Breast epithelium (tissue), 4 donors: ENCODE measurements at regions not wholly inside any gene's neighbourhood (a gene's known extent, or its start where the extent isn't known, plus 50 kb on each side); places are given as distances from the start of the nearest gene placed in this dataset.
A peak's percentile ranks its signal among the peaks of the same experiment; 100 is the strongest.

Experiments used
- DNase-seq, 2 donors: peaks; one replicate each; pipeline ENCODE4 v3.0.0-alpha.2; 2019; ENCODE audit warnings: low spot score in 2 of 2
- H3K27ac ChIP-seq, 2 donors: fragments of 200-600 bp; sonication (generic) in 1 of 2; one replicate each; pipeline ENCODE4 v1.5.1; 2016 to 2019; ENCODE audit warnings: mild to moderate bottlenecking in 1 of 2
- H3K27me3 ChIP-seq, 2 donors: fragments of 200-600 bp; sonication (generic) in 1 of 2; one replicate each; pipeline versions ENCODE4 v1.5.1 to v1.6.0; 2017 to 2019; ENCODE audit warnings: control low read depth in 1 of 2, mild to moderate bottlenecking in 1 of 2
- H3K36me3 ChIP-seq: fragments of 200-600 bp; one replicate; pipeline ENCODE4 v1.5.1; 2019
- H3K4me1 ChIP-seq, 2 donors: fragments of 200-600 bp; sonication (generic); one replicate each; pipeline ENCODE4 v1.5.1; 2016 to 2019; ENCODE audit warnings: control low read depth in 1 of 2
- H3K4me3 ChIP-seq, 3 donors: fragments of 200-600 bp; sonication (generic); 1 replicate in 2 of 3; 2 replicates in 1 of 3; pipeline ENCODE4 v1.5.1; 2016 to 2019; ENCODE audit warnings: mild to moderate bottlenecking in 3 of 3, moderate library complexity in 2 of 3
- H3K9me3 ChIP-seq, 2 donors: fragments of 200-600 bp; sonication (generic) in 1 of 2; one replicate each; pipeline ENCODE4 v1.5.1; 2016 to 2019; ENCODE audit warnings: control low read depth in 1 of 2
- CTCF ChIP-seq, 3 donors: fragments of 450-650 bp; IDR thresholded peaks; one replicate each; pipeline ENCODE4 v1.5.1; 2016 to 2017; ENCODE audit warnings: antibody characterized with exemption in 3 of 3, mild to moderate bottlenecking in 3 of 3, moderate library complexity in 3 of 3
- POLR2A ChIP-seq: fragments of 450-650 bp; IDR thresholded peaks from one replicate; pipeline ENCODE4 v1.6.1; 2016; ENCODE audit warnings: antibody characterized with exemption, mild to moderate bottlenecking, moderate library complexity
- POLR2AphosphoS5 ChIP-seq, 3 donors: sonication (generic); formaldehyde crosslinking; IDR thresholded peaks; one replicate each; pipeline ENCODE4 v1.6.1; 2017; ENCODE audit warnings: antibody characterized with exemption in 3 of 3
- intact Hi-C: fragments of 100-400 bp; cut with DNase I; formaldehyde crosslinking; loops from one replicate; pipeline ENCODE4 v1.15.1; 2023; ENCODE audit warnings: low total_unique reads

GRCh38 chr16:48441863-48442279, 56.7 kb upstream of the SIAH1 start:
- H3K27ac ChIP-seq = no peak overlapping the region
- DNase-seq = no peak
- no peaks in the 10 kb centered on the region for H3K27me3 ChIP-seq
- TF ChIP-seq POLR2AphosphoS5 (IDR thresholded peaks at IDR 0.05) (no peak), CTCF (IDR thresholded peaks at IDR 0.05) (no peak), POLR2A (no peak)
- no peaks in the 10 kb centered on the region for H3K4me1 ChIP-seq
- H3K36me3 ChIP-seq = no peaks in the 10 kb centered on the region
- intact Hi-C loops = no loop called here
- no peaks in the 10 kb centered on the region for H3K9me3 ChIP-seq
- no peak overlapping the region for H3K4me3 ChIP-seq

- Histone ChIP-seq H3K27ac (no peak overlapping the region), H3K27me3 (no peaks in the 10 kb centered on the region), H3K36me3 (no peaks in the 10 kb centered on the region), H3K4me3 (no peak overlapping the region), H3K4me1 (no peaks in the 10 kb centered on the region), H3K9me3 (no peaks in the 10 kb centered on the region)
- no peak for DNase-seq
- TF ChIP-seq POLR2AphosphoS5 (IDR thresholded peaks at IDR 0.05) (no peak), CTCF (IDR thresholded peaks at IDR 0.05) (no peak), POLR2A (no peak)
- intact Hi-C loops = no loop called here
These were observed 55.9 kb upstream of the SIAH1 start for GRCh38 chr16:48441106-48441505.

- TF ChIP-seq POLR2A = no peak
- TF ChIP-seq POLR2AphosphoS5 (IDR thresholded peaks at IDR 0.05) = no peak
- intact Hi-C loops = no loop called here
- no peaks in the 10 kb centered on the region for H3K27me3 ChIP-seq
- no peak overlapping the region for H3K4me3 ChIP-seq
- no peaks in the 10 kb centered on the region for H3K9me3 ChIP-seq
- no peak for DNase-seq
- H3K27ac ChIP-seq = no peak overlapping the region
- H3K36me3 ChIP-seq = no peaks in the 10 kb centered on the region
- H3K4me1 ChIP-seq = no peaks in the 10 kb centered on the region
These were observed 53.2 kb upstream of the SIAH1 start for GRCh38 chr16:48438414-48438813.

GRCh38 chr16:48435906-48436305, 50.7 kb upstream of the SIAH1 start:
- DNase-seq = peak in 1 of 2 donors; percentile 19
- Histone ChIP-seq H3K9me3 (no peaks in the 10 kb centered on the region), H3K27me3 (no peaks in the 10 kb centered on the region), H3K27ac (no peak overlapping the region), H3K4me1 (no peaks in the 10 kb centered on the region), H3K4me3 (no peak overlapping the region), H3K36me3 (no peaks in the 10 kb centered on the region)
- no peak for TF ChIP-seq POLR2A
- TF ChIP-seq CTCF (IDR thresholded peaks at IDR 0.05) = no peak
- TF ChIP-seq POLR2AphosphoS5 (IDR thresholded peaks at IDR 0.05) = no peak
- intact Hi-C loops = no loop called here

GRCh38 chr16:48435318-48435680, 50.1 kb upstream of the SIAH1 start:
- no peak for DNase-seq
- Histone ChIP-seq H3K27me3 (no peaks in the 10 kb centered on the region), H3K27ac (no peak overlapping the region), H3K4me1 (no peaks in the 10 kb centered on the region), H3K9me3 (no peaks in the 10 kb centered on the region), H3K4me3 (no peak overlapping the region), H3K36me3 (no peaks in the 10 kb centered on the region)
- TF ChIP-seq POLR2A = no peak
- intact Hi-C loops = no loop called here
